ENCODE measurements at regions not wholly inside any gene's neighbourhood (a gene's known extent, or its start where the extent isn't known, plus 50 kb on each side); places are given as distances from the start of the nearest gene placed in this dataset.

DNA sequence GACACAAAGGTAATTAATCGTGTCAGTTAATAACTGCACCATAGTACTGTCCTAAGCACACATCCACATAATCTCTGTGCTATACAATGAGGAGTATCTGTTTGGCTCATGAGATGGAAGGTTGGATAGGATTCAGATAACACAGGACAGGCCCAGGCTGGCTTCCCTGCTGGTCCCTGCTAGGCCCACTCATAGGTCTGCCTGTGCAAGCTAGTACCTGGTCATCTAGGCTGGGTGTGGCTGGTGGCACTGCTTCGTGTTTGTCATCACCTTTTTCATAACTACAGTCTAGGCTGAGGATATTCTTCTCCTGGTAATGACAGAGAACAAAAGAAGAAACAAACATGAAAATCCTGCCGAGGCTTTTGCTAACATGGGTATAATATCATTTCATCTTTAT, 392.8 kb downstream of the TRIB2 start:
- DNase-seq = no peak

DNA sequence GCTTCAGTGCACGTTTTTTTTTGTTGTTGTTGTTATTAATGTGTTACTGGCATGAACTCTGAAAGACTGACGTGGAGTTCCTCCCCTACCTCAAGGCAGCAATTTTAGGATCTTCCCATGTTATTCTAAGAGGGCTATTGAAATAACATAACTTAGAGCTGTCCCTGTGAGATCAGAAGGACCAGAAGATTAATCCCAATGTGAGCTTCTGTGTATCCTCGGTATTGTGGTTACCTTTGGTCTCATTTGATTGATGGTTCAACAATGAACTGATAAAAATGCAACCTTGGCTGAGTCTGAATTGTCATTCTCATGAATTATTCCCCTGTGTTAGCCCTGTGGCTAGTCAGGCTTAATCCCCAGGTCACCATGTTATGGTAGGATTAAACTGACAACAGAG, 394.1 kb downstream of the TRIB2 start:
- no peak for DNase-seq

- no peak for DNase-seq
Measured at GRCh38 chr2:13113002-13113401, 396.3 kb downstream of the TRIB2 start.

DNA sequence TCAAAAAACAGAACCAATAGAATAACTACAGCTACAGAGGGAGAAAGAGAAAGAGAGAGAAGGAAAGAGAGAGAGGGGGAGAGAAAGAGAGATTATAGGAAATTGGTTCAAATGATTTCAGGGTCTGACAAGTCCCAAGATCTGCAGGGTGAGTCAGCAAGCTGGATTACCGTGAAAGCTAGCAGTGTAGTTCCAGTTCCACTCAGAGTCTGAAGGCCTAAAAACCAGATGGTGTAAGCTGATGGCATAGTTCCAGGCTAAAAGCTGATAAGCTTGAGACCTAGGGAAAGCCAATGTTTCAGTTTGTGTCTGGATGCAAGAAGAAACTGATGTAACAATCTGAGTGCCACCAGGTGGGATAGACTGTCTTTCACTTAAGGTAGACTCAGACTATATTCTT, 397.7 kb downstream of the TRIB2 start:
- DNase-seq = peak; percentile 6

DNA sequence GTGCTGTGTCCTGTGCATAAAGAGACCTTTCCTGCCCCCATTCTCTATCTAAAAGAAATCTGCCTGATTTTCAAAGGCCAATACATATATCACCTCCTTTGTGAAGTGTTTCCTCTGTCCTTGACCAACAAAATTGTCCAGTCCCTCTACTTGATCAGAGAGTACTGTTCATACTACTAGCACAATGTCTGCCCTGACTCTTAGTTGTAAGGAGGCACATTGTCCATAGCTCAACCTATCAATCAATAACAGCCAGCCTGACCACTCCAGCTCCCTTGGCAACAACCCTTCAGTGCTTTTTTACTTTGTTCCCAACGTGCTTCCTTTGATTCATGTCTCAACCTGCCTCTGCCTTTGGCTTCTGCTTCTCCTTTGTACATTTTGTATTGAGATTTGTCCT, 398.9 kb downstream of the TRIB2 start:
- no peak for DNase-seq

DNA sequence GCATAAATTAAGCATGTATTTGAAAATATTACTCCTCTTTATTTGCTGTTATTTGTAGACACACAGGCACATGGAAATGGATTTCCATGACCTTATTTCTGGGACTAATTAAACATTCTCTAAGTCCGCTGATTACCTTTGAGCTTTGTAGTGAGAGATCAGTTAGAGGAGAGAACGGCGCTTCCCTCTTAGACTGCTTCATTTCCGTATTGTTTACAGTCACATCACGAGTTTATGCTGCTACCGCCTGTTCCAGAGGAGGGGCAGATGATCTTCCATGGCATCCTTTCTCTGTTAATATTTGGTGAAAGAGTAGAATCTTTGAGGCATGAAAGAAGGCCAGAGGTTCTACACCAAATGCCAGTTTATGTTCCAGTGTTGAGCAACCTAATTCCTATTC, 404.4 kb downstream of the TRIB2 start:
- DNase-seq = no peak

GRCh38 chr2:13128139-13128538, 411.4 kb downstream of the TRIB2 start:
- DNase-seq = no peak

GRCh38 chr2:13135369-13135768, 418.6 kb downstream of the TRIB2 start:
- DNase-seq = no peak

DNA sequence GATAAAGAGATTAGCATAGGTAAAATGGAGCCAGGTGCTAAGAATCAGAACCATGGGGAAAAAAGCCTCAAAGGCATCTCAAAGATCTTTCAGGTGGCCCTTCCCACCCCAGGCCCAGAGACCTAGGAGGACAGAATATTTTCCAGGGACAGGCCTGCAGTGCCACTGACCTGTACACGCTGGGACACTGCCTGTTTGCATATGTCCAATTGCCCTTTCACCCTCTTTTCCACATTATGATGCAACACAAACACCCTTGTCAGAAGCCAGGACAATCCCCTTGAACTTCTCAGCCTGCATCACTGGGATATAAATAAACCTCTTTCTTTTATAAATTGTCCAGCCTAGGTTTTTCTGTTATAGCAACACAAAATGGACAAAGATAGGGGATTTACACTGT, 419.1 kb downstream of the TRIB2 start:
- DNase-seq = no peak

DNA sequence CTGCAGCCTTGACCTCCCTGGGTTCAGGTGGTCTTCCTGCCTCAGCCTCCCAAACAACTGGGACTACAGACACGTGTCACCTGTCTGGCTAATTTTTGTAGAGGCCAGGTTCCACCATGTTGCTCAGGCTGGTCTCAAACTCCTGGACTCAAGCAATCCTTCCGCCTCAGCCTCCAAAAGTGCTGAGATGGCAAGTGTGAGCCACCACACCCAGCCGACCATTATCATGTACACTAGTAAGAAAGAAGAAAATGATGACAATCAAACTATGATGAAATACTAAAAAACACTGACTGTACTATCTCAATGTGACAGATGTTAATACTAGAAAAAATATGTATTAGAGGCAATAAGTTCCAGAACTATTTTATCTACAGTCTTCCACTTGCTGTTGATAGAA, 420.9 kb downstream of the TRIB2 start:
- no peak for DNase-seq

GRCh38 chr2:13141315-13141714, 424.6 kb downstream of the TRIB2 start:
- DNase-seq = no peak

GRCh38 chr2:13143451-13143850, 426.7 kb downstream of the TRIB2 start:
- DNase-seq = no peak

DNA sequence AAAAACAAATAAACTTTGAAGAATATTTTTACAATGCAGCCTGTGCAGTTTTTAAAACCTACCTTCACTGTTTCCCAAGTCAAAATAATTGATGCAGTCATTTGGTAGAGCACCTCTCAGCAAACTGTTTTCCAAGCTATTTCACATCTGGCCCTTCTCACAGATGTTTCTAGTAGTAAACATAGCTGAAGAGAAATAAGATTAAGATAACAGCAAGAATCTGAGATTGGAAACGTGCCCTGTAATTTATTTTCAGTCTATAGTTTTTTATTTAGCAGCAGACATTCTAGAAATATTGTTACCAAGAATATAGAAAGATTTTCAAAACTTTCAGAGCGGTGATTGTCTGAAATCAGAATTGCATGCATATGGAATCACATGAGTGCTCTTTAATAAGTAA, 440.2 kb downstream of the TRIB2 start:
- DNase-seq = no peak

DNA sequence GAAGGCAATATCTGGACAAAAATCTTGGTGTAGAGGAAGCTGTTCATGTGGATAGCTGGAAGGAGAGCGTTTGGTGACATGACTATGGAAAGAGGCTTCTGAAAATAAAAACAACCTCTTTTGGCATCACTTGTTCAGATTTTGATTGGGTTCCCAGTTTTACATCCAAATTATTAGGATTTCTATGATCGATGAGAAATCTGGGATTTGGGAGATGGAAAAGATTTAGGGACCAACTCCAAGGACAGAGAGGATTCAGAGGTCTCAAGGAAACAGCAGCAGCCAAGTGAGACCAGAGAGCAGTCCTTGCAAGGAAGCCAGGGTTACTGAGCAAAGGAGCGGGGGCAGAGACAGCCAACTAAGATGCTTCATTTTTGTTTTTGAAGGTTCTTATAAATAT, 441.7 kb downstream of the TRIB2 start:
- DNase-seq = no peak

GRCh38 chr2:13180729-13181128, 464.0 kb downstream of the TRIB2 start:
- no peak for DNase-seq

DNA sequence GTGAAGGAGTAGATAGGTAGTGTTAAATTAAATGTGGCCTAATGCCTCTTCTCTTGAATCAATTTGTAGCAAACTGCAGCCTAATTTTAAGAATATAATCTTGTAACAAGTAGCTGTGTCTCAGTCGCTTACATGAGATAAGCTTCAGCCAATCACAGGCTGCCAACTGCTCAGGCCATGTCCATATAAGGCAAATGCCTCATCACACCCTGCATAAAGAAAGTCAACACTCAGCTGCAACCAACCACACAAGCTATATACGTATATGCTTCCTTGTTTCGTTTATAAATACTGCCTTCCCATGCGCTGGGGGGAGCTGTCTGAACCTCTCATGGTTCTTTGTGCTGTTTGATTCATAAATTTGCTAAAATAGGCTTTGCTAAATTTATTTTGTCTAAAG, 476.3 kb downstream of the TRIB2 start:
- peak; percentile 5 for DNase-seq

DNA sequence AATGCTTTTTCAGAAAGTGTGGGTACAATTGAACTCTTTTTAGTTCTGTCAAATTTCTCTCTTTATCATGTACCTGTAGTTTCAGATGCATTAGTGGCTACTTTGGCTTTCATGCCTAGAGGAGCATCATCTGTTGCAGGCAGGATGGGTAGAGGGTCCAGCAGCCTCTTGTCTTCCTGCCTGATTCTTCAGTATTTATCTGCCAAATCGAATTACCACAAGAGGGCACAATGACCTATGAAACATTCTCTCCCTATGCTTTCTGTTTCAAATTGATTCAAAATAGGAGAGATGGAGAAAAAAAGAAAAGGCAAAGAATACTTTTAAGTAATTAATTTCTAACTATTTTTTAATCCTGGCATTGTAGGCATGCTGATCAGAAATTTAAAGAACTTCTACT, 477.2 kb downstream of the TRIB2 start:
- DNase-seq = peak; percentile 12

GRCh38 chr2:13195270-13195669, 478.5 kb downstream of the TRIB2 start:
- DNase-seq = no peak

DNA sequence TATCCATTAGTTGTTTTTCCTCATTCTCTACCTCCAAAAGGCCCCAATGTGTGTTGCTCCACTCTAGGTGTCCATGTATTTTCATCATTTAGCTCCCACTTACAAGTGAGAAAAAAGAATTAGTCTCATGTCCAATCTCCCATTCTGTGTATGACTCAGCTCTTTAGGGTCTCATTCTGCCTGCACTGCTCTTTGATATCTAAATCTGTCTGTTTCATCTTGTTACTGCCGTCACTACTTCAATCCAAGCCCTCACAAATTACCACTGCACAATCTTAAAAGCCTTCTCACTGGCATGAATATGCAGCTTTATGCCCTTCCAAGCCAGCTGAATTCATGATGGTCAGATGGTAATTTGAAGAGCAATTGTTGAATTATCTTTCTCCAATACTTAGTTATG, 480.5 kb downstream of the TRIB2 start:
- DNase-seq = no peak

GRCh38 chr2:13201924-13202323, 485.2 kb downstream of the TRIB2 start:
- DNase-seq = no peak

GRCh38 chr2:13212115-13212514, 495.4 kb downstream of the TRIB2 start:
- DNase-seq = no peak

- no peak for DNase-seq
Measured at GRCh38 chr2:13218205-13218604, 501.5 kb downstream of the TRIB2 start.

DNA sequence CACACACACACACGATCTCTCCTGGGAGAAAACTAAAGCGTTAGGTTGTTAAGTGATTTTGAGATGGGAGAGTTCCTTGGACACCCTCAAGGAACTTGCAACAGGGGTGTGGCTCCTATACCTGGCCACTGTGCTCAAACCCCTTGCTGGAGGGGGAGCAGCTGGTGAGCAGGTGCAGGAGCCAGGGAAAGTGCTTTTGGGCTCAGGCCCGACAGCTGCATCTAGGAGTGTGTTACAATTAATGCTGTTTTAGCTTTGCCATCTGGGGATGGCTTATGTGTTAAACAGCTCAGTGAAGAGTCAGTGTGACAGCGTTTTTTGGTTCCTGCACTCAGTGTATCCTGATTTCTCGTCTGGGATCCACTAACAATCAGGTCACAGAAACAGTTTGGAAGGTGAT, 510.8 kb downstream of the TRIB2 start:
- DNase-seq = no peak

GRCh38 chr2:13230221-13230620, 513.5 kb downstream of the TRIB2 start:
- peak; percentile 2 for DNase-seq

DNA sequence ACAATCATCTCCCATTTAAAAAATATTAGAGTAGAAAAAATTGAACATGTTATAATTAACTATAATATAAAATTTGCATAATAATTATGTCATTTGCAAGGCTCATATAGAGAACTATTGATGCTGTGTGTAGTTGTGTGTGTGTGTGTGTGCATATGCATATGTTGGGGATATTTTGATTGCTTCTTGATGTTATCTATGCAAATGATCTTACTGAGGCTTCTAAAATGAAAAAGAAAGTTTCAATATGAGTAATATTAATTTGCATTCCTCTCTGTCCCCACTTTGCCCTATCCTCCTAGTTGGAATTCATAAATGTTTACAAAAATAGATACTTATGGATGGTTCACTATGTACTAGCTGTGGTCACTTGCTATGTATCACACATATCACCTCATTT, 523.3 kb downstream of the TRIB2 start:
- no peak for DNase-seq

- no peak for DNase-seq
Measured at GRCh38 chr2:13240789-13241487, 524.2 kb downstream of the TRIB2 start.
